Lung (tissue), 11 donors: ENCODE measurements at regions not wholly inside any gene's neighbourhood (a gene's known extent, or its start where the extent isn't known, plus 50 kb on each side); places are given as distances from the start of the nearest gene placed in this dataset.

ENCODE experiments used
- ATAC-seq: fragments of 200-7000 bp; cut with Tn5 transposase; one replicate; pipeline ENCODE4 v1.9.1; 2020; ENCODE audit warnings: moderate number of reproducible peaks; ENCODE audit not compliant: insufficient read depth, low FRiP score
- DNase-seq, 3 donors: peaks; one replicate each; pipeline ENCODE4 v3.0.0-alpha.2; 2013 to 2017
- H3K27ac ChIP-seq, 2 donors: one replicate each; pipeline ENCODE4 v1.5.1; 2013; ENCODE audit warnings: mild to moderate bottlenecking in 2 of 2, moderate library complexity in 2 of 2, control low read depth in 1 of 2, inconsistent platforms in 1 of 2, low read depth in 1 of 2, low read length in 1 of 2
- H3K27me3 ChIP-seq, 3 donors: one replicate each; pipeline ENCODE4 v1.5.1; 2013; ENCODE audit warnings: low read length in 2 of 3; ENCODE audit not compliant: control insufficient read depth in 3 of 3, insufficient read depth in 3 of 3
- H3K36me3 ChIP-seq, 4 donors: one replicate each; pipeline ENCODE4 v1.5.1; 2013; ENCODE audit warnings: low read length in 4 of 4, mild to moderate bottlenecking in 1 of 4, moderate library complexity in 1 of 4; ENCODE audit not compliant: control insufficient read depth in 4 of 4, insufficient read depth in 4 of 4
- H3K4me1 ChIP-seq, 5 donors: one replicate each; pipeline ENCODE4 v1.5.1; 2013; ENCODE audit warnings: low read length in 5 of 5, mild to moderate bottlenecking in 2 of 5, moderate library complexity in 1 of 5; ENCODE audit not compliant: control insufficient read depth in 5 of 5, insufficient read depth in 5 of 5
- H3K4me3 ChIP-seq: one replicate; pipeline ENCODE4 v1.5.1; 2013; ENCODE audit warnings: mild to moderate bottlenecking, control low read depth, moderate library complexity
- H3K9ac ChIP-seq, 2 donors: one replicate each; pipeline ENCODE4 v1.5.1; 2013; ENCODE audit warnings: low read length in 2 of 2, control low read depth in 1 of 2; ENCODE audit not compliant: insufficient read depth in 1 of 2
- H3K9me3 ChIP-seq, 4 donors: one replicate each; pipeline ENCODE4 v1.5.1; 2013; ENCODE audit warnings: low read length in 3 of 4, mild to moderate bottlenecking in 1 of 4, moderate library complexity in 1 of 4; ENCODE audit not compliant: control insufficient read depth in 4 of 4, insufficient read depth in 3 of 4
- CTCF ChIP-seq: IDR thresholded peaks from 2 replicates; pipeline ENCODE4 v1.5.1; 2012; ENCODE audit warnings: mild to moderate bottlenecking; ENCODE audit errors: control extremely low read depth, extremely low read depth
- WGBS, 2 donors: extraction: QIAGEN DNeasy Blood & Tissue Kit; methylation state at CpG; one replicate each; pipeline ENCODE4 v1.1.7; 2013; 5-methylcytosine and 5-hydroxymethylcytosine counted together
- donor health status: control.
- donor health status: control.
- donor health status: Bipolar disorder and iron deficiency.
- donor health status: healthy.
- donor health status: DM: yes; HTN: yes; CAD: no.

- Histone ChIP-seq H3K4me1 (peaks cover 0 to 21% (median 0%) of the 10 kb centered on the region in 5 donors), H3K27ac (no peak overlapping the region), H3K9me3 (no peaks in the 10 kb centered on the region), H3K4me3 (no peak overlapping the region), H3K36me3 (no peaks in the 10 kb centered on the region), H3K27me3 (peaks cover 4 to 31% (median 13%) of the 10 kb centered on the region in 3 donors), H3K9ac (no peak overlapping the region)
- ATAC-seq: no peak
- no peak for TF ChIP-seq CTCF
- 76 to 83% methylated on average over 4 of the region's 4 CpGs for WGBS, 2 donors
- DNase-seq: no peak
These were observed 124.8 kb downstream of the MRM1 start for GRCh38 chr17:36726199-36726598.

GRCh38 chr17:36727052-36727451, 125.7 kb downstream of the MRM1 start:
- WGBS, 2 donors: 86 to 90% methylated on average over 8 of the region's 8 CpGs
- no peak for DNase-seq
- Histone ChIP-seq H3K4me3 (no peak overlapping the region), H3K4me1 (peaks cover 0 to 14% (median 0%) of the 10 kb centered on the region in 5 donors), H3K36me3 (no peaks in the 10 kb centered on the region), H3K9me3 (no peaks in the 10 kb centered on the region), H3K9ac (no peak overlapping the region), H3K27ac (no peak overlapping the region), H3K27me3 (peaks cover 6 to 32% (median 13%) of the 10 kb centered on the region in 3 donors)
- no peak for TF ChIP-seq CTCF
- ATAC-seq: no peak

DNA sequence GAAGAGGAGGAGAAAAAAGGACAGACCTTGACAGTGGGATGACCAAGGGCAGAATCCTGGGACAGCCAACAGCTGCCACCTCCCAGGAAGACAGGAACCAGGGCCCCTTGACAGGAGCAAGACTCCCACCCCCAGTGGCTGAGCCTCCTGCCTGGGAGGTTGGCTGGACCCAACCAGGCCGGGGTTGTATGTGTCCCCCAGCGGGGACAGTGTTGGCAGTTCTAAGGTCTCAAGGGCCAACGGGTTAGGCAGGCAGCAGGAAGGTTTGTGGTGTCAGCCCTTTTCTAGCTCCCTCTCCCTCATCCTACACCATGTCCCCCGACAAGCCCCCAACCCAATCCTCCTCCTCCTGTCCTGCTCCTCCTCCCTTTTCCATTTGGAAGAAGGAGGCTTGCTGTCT, 126.2 kb downstream of the MRM1 start:
- H3K36me3 ChIP-seq: no peaks in the 10 kb centered on the region
- no peak for TF ChIP-seq CTCF
- DNase-seq: no peak
- H3K27ac ChIP-seq: no peak overlapping the region
- 26 to 50% methylated on average over 4 of the region's 4 CpGs for WGBS, 2 donors
- no peak overlapping the region for H3K9ac ChIP-seq
- H3K9me3 ChIP-seq: no peaks in the 10 kb centered on the region
- peaks cover 0 to 13% (median 0%) of the 10 kb centered on the region in 5 donors for H3K4me1 ChIP-seq
- H3K4me3 ChIP-seq: no peak overlapping the region
- H3K27me3 ChIP-seq: peaks cover 6 to 33% (median 13%) of the 10 kb centered on the region in 3 donors
- no peak for ATAC-seq
